ENCODE measurements at regions not wholly inside any gene's neighbourhood (a gene's known extent, or its start where the extent isn't known, plus 50 kb on each side); places are given as distances from the start of the nearest gene placed in this dataset.

DNA sequence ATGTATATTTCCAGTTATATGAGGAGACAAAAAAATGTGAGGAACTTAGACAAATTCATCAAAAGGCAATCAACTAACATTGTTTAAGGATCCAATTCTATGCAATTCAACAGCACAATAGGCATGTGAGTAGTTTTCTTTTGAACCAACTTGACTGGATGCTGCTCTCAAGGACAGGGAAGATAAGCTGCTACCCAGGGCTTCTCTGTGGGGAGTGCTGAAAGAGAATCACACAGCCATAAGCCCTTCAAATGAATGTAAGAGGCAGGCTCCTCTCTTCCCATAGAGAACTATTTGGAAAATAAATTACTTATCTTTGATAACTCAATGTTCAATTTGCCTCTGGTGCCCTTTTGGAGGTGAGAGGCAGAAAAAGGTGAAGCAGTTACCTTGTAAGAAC lies 1413.6 kb downstream of the PCDH7 start:
- no peak overlapping the region for H3K4me3 Mint-ChIP-seq
- ATAC-seq (ENCODE audit: low read depth) (no peak), DNase-seq (no peak)
- intact Hi-C loops (cut with micrococcal nuclease) = no loop called here
- H3K27me3 Mint-ChIP-seq = no peaks in the 10 kb centered on the region
- ChIA-PET CTCF (no interaction called here), POLR2A (no interaction called here)
- TF ChIP-seq, protein P1, sequence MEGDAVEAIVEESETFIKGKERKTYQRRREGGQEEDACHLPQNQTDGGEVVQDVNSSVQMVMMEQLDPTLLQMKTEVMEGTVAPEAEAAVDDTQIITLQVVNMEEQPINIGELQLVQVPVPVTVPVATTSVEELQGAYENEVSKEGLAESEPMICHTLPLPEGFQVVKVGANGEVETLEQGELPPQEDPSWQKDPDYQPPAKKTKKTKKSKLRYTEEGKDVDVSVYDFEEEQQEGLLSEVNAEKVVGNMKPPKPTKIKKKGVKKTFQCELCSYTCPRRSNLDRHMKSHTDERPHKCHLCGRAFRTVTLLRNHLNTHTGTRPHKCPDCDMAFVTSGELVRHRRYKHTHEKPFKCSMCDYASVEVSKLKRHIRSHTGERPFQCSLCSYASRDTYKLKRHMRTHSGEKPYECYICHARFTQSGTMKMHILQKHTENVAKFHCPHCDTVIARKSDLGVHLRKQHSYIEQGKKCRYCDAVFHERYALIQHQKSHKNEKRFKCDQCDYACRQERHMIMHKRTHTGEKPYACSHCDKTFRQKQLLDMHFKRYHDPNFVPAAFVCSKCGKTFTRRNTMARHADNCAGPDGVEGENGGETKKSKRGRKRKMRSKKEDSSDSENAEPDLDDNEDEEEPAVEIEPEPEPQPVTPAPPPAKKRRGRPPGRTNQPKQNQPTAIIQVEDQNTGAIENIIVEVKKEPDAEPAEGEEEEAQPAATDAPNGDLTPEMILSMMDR (IDR thresholded peaks at IDR 0.05) = no peak
- H3K27ac Mint-ChIP-seq = no peak overlapping the region
- H3K9me3 Mint-ChIP-seq = no peaks in the 10 kb centered on the region
- no peaks in the 10 kb centered on the region for H3K4me1 Mint-ChIP-seq
- H3K36me3 Mint-ChIP-seq (ENCODE audit: low read depth) = no peaks in the 10 kb centered on the region

DNA sequence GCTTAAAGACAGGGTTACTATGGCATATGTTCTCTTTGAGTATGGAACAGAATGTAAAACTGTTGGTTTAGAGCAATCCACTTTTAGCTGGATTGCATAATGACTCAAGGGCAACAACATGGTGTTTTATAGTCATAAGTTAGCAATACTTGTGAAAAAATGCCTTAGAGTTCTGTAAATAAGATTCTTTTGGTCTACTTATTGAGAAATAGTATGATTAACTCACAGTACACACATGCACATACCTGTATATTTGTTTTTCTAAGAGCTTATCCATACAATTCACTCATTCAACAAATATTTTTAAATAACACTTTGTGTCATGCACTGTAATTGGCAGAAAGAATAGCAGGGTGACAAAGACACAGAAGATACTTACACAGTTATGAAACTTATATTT lies 1415.5 kb downstream of the PCDH7 start:
- no peaks in the 10 kb centered on the region for H3K27me3 Mint-ChIP-seq
- no peaks in the 10 kb centered on the region for H3K9me3 Mint-ChIP-seq
- ATAC-seq (ENCODE audit: low read depth) = no peak
- ChIA-PET POLR2A (no interaction called here), CTCF (no interaction called here)
- no peak for DNase-seq
- no peaks in the 10 kb centered on the region for H3K36me3 Mint-ChIP-seq (ENCODE audit: low read depth)
- intact Hi-C loops (cut with micrococcal nuclease) = no loop called here
- TF ChIP-seq, protein P1 (IDR thresholded peaks at IDR 0.05) = no peak
- H3K4me1 Mint-ChIP-seq = no peaks in the 10 kb centered on the region
- no peak overlapping the region for H3K27ac Mint-ChIP-seq
- no peak overlapping the region for H3K4me3 Mint-ChIP-seq

DNA sequence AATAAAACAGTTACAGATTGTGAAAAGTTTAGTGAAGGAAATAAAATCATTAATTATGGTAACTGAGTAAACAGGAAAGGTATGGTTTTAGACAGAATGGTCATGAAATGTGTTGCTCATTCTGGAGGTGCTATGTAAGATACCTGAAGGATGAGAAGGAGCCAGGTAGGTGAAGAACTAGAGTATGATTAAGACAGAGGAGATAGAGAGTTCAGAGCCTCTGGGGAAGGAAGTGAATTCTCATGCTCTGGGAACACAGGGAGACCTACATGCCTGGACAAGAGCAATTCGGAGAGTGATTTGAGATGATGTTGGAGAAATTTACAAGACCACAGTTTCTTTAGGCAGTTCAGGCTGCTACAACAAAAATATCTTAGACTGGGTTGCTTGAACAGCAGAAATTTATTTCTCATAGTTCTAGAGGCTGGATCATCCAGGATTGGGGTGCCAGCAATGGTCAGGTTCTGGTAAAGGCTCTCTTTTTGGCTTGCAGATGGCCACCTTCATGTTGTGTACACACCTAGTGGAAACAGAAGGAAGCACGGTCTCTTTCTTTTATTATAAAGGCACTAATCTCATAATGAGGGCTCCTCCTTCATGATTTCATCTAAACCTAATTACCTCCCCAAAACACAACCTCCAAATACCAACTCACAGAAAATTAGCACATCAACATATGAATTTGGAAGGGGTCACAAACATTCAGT lies 1416.1 kb downstream of the PCDH7 start:
- no peaks in the 10 kb centered on the region for H3K4me1 Mint-ChIP-seq
- TF ChIP-seq, protein P1 (IDR thresholded peaks at IDR 0.05) = no peak
- DNase-seq (no peak), ATAC-seq (ENCODE audit: low read depth) (no peak)
- ChIA-PET POLR2A (no interaction called here), CTCF (no interaction called here)
- no peaks in the 10 kb centered on the region for H3K9me3 Mint-ChIP-seq
- no peak overlapping the region for H3K27ac Mint-ChIP-seq
- no peak overlapping the region for H3K4me3 Mint-ChIP-seq
- no peaks in the 10 kb centered on the region for H3K36me3 Mint-ChIP-seq (ENCODE audit: low read depth)
- H3K27me3 Mint-ChIP-seq = no peaks in the 10 kb centered on the region
- intact Hi-C loops (cut with micrococcal nuclease) = no loop called here

DNA sequence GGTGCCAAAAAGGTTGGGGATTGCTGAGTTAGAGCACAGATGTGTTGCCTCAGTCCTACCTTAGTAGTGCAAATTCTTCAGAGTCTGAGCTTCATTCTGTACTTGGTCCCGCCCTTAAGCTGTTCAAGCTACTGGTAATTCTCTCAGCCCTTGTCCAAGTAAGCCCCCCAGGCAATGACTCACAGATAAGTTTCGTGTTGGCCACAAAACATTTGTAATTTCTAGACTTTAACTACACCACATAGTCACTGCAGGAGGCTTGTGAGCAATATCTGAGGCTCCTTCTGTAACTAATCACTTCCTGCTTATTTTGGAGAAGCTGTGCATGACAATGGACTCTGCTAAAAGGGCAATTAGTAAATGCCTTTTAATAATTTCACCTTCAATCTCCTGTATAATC lies 1420.5 kb downstream of the PCDH7 start:
- POLR2A ChIA-PET = no interaction called here
- intact Hi-C loops (cut with micrococcal nuclease) = no loop called here
- peaks cover 7% of the 10 kb centered on the region for H3K9me3 Mint-ChIP-seq
- DNase-seq (no peak), ATAC-seq (ENCODE audit: low read depth) (no peak)
- H3K27ac Mint-ChIP-seq = no peak overlapping the region
- no peaks in the 10 kb centered on the region for H3K4me1 Mint-ChIP-seq
- H3K4me3 Mint-ChIP-seq = no peak overlapping the region
- TF ChIP-seq, protein P1 (IDR thresholded peaks at IDR 0.05) = no peak
- CTCF ChIA-PET = no interaction called here
- no peaks in the 10 kb centered on the region for H3K36me3 Mint-ChIP-seq (ENCODE audit: low read depth)
- H3K27me3 Mint-ChIP-seq = no peaks in the 10 kb centered on the region

DNA sequence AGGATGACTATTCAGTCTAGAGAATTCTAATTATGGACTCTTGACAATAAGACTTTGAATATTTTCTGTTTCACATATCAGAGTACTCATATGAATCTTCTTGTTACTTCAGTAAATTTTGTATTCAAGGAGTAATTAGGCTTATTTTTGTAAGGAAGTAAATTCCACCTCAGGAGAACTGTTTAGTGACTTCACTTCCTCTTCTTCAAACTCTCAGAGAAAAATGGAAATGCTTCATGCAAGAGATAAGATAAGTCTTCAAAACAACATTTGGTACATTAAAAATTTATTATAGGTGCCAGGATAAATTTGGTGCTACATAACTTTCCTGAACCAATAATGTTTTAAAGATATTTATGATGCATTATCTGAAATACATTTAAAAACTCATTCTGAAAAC lies 1421.9 kb downstream of the PCDH7 start:
- no peak for ATAC-seq (ENCODE audit: low read depth)
- Mint-ChIP-seq H3K36me3 (ENCODE audit: low read depth) (no peaks in the 10 kb centered on the region), H3K4me3 (no peak overlapping the region), H3K27me3 (no peaks in the 10 kb centered on the region), H3K4me1 (no peaks in the 10 kb centered on the region), H3K27ac (no peak overlapping the region), H3K9me3 (peaks cover 7% of the 10 kb centered on the region)
- intact Hi-C loops (cut with micrococcal nuclease) = no loop called here
- ChIA-PET POLR2A (no interaction called here), CTCF (no interaction called here)
- TF ChIP-seq, protein P1 (IDR thresholded peaks at IDR 0.05) = no peak
- DNase-seq = no peak

Measured in activated B cell treated with CpG ODN at 0.5 μM for 24 hours (primary cell).